ENCODE measurements at regions not wholly inside any gene's neighbourhood (a gene's known extent, or its start where the extent isn't known, plus 50 kb on each side); places are given as distances from the start of the nearest gene placed in this dataset.

- DNase-seq = no peak
Measured at GRCh38 chr6:119608994-119609393, 259.4 kb upstream of the MAN1A1 start.

- DNase-seq = no peak
Measured at GRCh38 chr6:119604124-119604523, 254.6 kb upstream of the MAN1A1 start.

DNA sequence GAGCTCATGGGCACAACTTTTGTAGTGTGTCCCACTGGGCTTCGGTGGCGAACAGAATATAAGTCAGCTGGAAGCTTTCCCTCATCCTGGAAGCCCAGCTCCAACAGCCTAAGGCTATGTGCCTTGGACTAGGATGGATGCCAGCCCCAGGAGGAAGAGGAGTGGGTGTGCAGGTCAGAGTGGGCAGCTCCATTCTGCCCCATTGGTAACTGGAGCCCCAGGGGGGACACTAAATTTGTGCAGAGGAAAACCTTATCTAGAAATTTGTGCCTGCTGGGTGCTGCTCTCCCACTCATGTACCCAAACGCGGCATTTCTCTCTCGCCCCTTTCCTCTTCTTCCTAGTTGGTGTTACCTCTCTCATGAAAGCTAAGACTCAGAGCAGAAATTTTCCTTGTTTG is 253.9 kb upstream of the MAN1A1 start:
- DNase-seq = no peak

DNA sequence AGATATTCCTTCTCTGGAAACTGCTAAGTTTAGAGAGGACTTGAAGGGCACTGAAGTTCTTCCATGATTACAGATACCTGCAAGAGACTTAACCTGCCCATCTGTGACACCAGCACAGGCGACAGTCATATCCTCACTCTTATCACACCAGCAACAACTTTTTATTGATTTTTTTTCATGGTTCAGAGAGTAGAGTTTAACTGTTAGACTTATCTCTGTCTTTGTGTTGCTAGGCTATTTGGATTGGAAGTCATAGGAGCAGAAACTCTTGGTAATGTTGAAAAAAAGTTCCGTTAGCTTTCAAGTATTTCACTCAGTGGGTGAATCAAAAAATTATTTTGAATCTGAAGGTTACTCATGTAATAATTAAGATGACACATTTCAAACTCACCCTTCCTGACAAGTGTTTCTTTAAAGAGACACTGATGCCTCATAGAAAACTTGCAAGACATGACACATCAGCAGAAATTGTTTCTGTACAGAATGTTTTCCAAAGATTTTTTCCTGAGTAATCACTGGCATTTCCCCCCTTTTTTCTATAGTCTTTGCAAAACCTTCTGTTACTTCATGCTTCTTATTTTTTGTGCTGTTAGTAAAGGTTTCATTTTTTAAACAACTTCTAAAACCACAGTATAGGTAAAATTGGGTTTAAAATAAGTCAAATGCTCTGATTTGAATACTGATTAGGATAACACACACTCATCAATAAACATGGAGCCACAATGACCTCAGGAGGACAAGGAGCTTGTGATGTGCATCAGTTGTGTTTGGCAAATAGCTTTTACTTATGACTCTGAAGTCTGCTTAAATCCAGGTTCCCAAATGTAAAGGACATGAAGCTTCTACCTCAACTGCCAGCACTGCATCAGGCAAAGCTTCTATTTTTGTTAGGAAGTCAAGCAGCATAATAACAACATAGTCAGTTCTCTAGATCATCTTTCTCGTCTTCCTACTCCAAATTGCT is 252.9 kb upstream of the MAN1A1 start:
- DNase-seq = no peak

DNA sequence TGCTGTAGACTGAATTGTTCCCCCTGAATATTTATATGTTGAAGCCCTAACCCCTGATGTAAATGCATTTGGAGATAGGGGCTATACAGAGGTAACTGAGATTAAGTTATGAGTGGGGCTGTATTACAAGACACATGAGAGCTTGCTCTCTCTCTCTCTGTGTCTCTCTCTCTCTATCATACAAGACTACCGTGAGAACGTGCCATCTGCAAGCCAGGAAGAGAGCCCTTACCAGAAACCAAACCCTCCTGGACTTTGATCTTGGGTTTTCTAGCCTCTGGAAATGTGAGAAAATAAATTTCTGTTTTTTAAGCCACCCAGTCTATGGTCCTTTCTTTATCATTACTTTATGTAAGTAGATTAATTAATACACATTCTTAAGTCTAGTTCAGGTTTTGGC is 249.3 kb upstream of the MAN1A1 start:
- no peak for DNase-seq

- no peak for DNase-seq
Measured at GRCh38 chr6:119594907-119595306, 245.3 kb upstream of the MAN1A1 start.

GRCh38 chr6:119591235-119591634 is 241.7 kb upstream of the MAN1A1 start:
- no peak for DNase-seq

DNA sequence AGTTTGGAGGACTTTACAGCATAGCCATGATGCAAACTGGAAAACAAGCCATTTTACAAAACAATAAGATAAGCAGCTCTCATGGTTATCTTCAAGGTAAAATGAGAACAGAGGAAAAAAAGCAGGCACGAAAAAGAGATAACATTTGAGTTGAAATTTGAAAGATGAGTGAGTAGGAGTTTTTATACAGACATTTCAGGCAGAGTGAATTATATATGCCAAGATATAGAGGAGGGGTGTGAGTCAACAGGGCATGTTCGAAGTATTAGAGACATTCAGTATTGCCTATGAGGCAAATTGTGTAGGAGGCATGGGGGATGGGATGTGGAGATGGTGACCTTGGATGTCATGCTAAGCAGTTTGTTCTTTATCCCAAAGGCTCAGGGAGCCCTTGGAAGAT is 240.5 kb upstream of the MAN1A1 start:
- DNase-seq = no peak

GRCh38 chr6:119587537-119587936 is 238.0 kb upstream of the MAN1A1 start:
- DNase-seq = no peak

GRCh38 chr6:119586250-119586882 is 236.8 kb upstream of the MAN1A1 start:
- DNase-seq = no peak

DNA sequence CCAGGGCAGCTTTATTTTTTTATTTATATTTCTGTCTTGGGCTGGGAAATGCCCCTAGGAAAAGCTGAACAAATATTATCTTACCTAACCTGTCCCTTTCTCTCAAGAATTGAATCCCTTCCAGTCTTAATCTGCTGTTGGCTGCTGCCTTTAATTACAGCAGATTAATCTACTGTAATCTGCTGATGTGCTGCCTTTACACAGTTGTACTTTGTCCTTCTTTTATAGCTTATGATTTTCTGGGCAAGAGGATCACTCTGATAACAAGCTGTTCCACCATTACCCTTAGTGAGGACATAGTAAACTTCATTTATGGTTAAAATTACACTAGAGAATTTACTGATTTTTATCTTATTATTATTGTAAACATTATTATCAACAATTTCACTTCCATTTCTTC is 234.5 kb upstream of the MAN1A1 start:
- no peak for DNase-seq

GRCh38 chr6:119581220-119581619 is 231.7 kb upstream of the MAN1A1 start:
- no peak for DNase-seq

- no peak for DNase-seq
Measured at GRCh38 chr6:119575721-119576120, 226.2 kb upstream of the MAN1A1 start.

DNA sequence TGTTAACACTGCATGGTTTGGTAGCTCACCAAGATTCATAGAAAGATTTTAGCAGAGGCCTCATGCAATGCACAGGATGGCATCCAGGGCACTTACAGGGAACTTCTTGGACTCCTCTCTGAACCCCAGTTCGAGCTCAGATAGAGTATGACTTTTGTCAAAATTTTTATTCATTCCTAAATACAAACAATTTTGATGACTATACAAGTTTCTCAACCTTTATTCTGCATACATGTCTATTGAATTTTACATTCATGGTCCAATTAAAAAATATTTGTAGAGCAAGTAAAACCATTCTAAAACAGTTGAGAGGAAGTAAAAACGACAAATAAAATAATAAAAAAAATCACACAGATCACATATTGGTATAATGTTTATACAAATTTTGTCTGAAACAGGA is 219.0 kb upstream of the MAN1A1 start:
- no peak for DNase-seq

DNA sequence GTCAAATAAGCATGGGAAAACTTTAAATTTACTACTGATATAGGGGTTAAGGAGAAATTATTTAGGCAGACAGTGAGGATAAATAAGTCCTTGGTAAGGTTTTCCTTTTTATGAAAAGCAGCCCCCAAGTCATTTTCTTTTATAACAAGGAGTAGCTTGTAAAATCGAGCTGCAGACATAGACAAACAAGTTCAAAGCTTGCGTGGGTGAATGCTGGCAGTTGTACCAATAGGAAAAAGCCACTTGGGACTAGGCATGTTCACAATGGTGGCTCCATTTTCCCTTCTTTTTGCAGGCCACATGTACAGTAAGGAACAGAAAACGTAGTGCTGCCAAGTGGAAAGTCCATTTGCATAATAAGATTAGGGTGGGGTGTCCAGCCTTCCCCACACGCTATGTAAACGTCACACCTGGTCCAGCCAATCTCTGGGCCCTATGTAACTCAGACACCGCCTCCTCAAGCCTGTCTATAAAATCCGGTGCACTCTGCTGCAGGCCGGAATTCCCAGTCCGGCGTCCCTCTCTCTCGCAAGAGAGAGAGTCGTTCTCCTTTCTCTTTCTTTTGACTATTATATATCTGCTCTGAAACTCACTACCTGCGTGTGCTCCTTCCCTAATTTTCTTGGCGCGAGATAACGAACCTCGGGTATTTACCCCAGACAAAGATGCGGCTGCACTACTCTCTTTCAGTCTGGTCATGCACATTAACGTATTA is 217.1 kb upstream of the MAN1A1 start:
- no peak for DNase-seq

- DNase-seq = no peak
Measured at GRCh38 chr6:119565893-119566292, 216.3 kb upstream of the MAN1A1 start.

GRCh38 chr6:119562168-119562567 is 212.6 kb upstream of the MAN1A1 start:
- no peak for DNase-seq

DNA sequence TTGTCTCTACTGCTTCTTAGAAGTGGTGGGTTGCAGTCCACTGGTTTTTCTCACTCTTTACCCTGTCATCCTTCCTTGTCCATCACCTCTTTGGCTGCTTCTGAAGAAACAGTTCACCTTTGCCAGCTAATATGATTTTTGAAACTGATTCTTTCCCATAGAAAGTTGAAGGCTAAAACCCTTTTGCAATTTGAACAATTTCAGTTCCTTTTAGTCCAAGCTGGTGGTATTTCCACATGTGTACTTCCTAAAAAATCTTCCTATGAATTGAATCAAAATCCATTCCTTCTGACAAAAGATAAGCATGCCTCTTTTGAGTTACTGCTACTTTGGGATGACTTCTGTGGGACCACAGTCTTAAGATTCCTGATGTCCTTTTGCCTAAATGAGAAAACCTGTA is 210.0 kb upstream of the MAN1A1 start:
- no peak for DNase-seq

DNA sequence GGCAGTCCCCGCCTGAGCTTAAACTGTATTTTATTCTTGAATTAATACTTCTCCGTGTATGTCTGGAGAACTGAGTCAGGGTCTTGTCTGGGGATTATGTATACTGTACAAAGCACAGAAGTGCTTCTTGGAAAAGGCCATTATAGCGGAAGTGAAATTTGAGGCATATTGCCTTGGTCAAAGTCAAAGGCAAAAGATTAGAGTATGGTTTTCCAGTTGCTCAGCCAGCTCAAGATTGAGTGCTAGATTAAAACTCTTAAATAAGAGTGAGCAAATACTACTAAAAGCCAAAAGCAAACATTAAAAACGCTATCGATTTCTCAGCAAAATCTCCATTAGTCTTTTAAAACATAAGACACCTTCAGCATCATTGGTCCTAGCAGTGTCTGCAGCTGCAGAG is 207.7 kb upstream of the MAN1A1 start:
- no peak for DNase-seq

- DNase-seq = no peak
Measured at GRCh38 chr6:119552021-119552420, 202.5 kb upstream of the MAN1A1 start.

- DNase-seq = no peak
Measured at GRCh38 chr6:119547024-119547423, 197.5 kb upstream of the MAN1A1 start.

GRCh38 chr6:119545245-119545644 is 195.7 kb upstream of the MAN1A1 start:
- no peak for DNase-seq
